Type B pancreatic cell (in vitro differentiated cells): ENCODE measurements at regions not wholly inside any gene's neighbourhood (a gene's known extent, or its start where the extent isn't known, plus 50 kb on each side); places are given as distances from the start of the nearest gene placed in this dataset.

Experiments used
- DNase-seq: peaks from one replicate; pipeline ENCODE4 v3.0.0; 2021; ENCODE audit warnings: mixed read lengths; ENCODE audit not compliant: unreplicated experiment; ENCODE audit errors: extremely low spot score
- H3K27ac Mint-ChIP-seq: 2 replicates; pipeline ENCODE4 v1.8.0; 2021; ENCODE audit warnings: mild to moderate bottlenecking, mixed read lengths
- H3K27me3 Mint-ChIP-seq: 2 replicates; pipeline ENCODE4 v1.8.0; 2021; ENCODE audit warnings: mixed read lengths
- H3K36me3 Mint-ChIP-seq: 2 replicates; pipeline ENCODE4 v1.8.0; 2021; ENCODE audit warnings: mixed read lengths
- H3K4me1 Mint-ChIP-seq: one replicate; pipeline ENCODE4 v1.8.0; 2021; ENCODE audit warnings: mixed read lengths; ENCODE audit not compliant: unreplicated experiment
- H3K4me3 Mint-ChIP-seq: 2 replicates; pipeline ENCODE4 v1.8.0; 2021; ENCODE audit warnings: mild to moderate bottlenecking, mixed read lengths
- H3K9me3 Mint-ChIP-seq: 2 replicates; pipeline ENCODE4 v1.8.0; 2021; ENCODE audit warnings: mixed read lengths
- TF ChIP-seq, protein P1 (sequence below): fragments of 200-600 bp; sonication (generic); conservative IDR thresholded peaks from 2 replicates; pipeline ENCODE4 v1.5.0; 2021; ENCODE audit warnings: antibody characterized with exemption, mild to moderate bottlenecking

DNA sequence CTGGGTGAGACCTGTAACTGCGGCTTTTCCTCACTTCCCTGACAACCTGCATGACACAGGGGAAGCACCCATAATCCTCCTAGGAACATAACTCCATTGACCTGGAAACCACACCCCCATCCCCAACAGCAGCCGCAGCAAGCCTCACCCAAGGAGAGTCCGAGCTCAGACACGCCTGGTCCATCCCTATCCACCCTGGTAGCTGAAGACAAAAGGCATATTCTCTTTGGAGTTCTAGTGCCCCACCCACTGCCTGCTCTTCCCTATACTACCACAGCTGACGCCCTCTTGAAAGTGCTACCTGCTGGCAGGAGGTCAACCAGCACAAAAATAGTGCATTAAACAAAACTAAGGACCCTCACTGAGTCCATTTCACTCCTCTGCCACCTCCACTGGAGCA lies 1080.9 kb upstream of the IGFBP7 start:
- Mint-ChIP-seq H3K9me3 (peaks cover 11% of the 10 kb centered on the region), H3K36me3 (no peaks in the 10 kb centered on the region), H3K4me3 (no peak overlapping the region), H3K4me1 (no peaks in the 10 kb centered on the region), H3K27ac (no peak overlapping the region), H3K27me3 (no peaks in the 10 kb centered on the region)
- no peak for DNase-seq
- TF ChIP-seq, protein P1, sequence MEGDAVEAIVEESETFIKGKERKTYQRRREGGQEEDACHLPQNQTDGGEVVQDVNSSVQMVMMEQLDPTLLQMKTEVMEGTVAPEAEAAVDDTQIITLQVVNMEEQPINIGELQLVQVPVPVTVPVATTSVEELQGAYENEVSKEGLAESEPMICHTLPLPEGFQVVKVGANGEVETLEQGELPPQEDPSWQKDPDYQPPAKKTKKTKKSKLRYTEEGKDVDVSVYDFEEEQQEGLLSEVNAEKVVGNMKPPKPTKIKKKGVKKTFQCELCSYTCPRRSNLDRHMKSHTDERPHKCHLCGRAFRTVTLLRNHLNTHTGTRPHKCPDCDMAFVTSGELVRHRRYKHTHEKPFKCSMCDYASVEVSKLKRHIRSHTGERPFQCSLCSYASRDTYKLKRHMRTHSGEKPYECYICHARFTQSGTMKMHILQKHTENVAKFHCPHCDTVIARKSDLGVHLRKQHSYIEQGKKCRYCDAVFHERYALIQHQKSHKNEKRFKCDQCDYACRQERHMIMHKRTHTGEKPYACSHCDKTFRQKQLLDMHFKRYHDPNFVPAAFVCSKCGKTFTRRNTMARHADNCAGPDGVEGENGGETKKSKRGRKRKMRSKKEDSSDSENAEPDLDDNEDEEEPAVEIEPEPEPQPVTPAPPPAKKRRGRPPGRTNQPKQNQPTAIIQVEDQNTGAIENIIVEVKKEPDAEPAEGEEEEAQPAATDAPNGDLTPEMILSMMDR: no peak

DNA sequence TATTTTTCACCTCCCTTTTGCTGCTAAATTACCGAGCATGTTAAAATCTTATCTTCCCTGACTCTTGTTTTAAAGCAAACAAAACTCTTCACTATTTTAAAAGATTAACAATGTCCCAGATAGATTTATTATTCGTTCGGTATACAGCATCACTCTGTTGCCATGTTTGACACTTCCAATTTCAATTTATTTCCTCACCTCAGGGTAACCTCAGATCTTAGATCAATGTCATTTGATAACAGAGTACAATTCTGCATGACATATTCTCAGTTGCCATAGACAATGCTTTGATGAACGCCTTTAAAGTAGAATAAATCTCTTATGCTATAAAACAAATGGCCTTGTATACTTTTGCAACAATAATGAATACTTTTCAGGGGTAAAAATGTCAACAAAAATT lies 1078.1 kb upstream of the IGFBP7 start:
- DNase-seq: no peak
- Mint-ChIP-seq H3K27me3 (no peaks in the 10 kb centered on the region), H3K4me3 (no peak overlapping the region), H3K4me1 (no peaks in the 10 kb centered on the region), H3K9me3 (peaks cover 12% of the 10 kb centered on the region), H3K27ac (no peak overlapping the region), H3K36me3 (peaks cover 4% of the 10 kb centered on the region)
- TF ChIP-seq, protein P1: no peak

DNA sequence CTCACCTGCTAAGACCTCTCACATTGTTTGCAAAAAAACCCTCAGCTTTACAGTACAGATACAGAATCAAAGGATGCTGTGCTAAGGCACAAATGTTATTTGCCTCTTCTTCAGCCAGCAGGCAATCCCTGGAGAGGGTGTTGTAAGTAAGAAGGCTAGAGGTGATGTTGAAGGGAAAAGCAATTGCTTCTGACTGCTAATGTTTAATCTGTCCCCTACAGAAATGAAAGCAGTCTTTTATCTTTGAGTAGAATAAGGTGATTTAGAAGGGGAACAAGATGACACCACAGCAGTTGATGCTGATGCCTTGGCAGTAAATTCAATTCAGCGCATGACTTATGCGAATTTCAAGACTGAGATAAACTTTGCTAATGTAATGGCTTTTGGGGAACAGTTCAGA lies 1064.8 kb upstream of the IGFBP7 start:
- DNase-seq: no peak
- no peaks in the 10 kb centered on the region for H3K9me3 Mint-ChIP-seq
- H3K36me3 Mint-ChIP-seq: peaks cover 3% of the 10 kb centered on the region
- TF ChIP-seq, protein P1: no peak
- no peak overlapping the region for H3K27ac Mint-ChIP-seq
- H3K4me3 Mint-ChIP-seq: no peak overlapping the region
- H3K27me3 Mint-ChIP-seq: no peaks in the 10 kb centered on the region
- no peaks in the 10 kb centered on the region for H3K4me1 Mint-ChIP-seq

DNA sequence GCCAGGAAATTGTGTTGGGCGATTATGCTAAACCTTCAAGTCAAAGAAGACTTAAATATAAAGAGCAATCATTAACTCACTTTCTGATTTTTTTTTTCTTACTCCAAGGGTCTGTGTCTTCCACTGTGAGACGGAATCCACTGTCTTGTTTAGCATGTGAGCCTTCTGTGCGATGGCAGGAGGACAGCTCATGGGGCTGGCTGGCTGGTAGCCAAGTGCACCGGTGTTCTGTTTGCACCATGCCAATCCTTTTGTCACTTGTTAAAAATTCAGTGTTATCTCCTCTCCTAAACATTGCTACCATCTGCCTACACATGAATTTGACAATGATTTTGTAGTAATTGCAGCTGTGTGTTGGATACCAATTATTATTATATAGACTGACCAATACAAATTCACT lies 1056.3 kb upstream of the IGFBP7 start:
- peaks cover 20% of the 10 kb centered on the region for H3K4me1 Mint-ChIP-seq
- H3K27me3 Mint-ChIP-seq: no peaks in the 10 kb centered on the region
- H3K4me3 Mint-ChIP-seq: no peak overlapping the region
- peaks cover 8% of the 10 kb centered on the region for H3K9me3 Mint-ChIP-seq
- no peak overlapping the region for H3K27ac Mint-ChIP-seq
- TF ChIP-seq, protein P1: no peak
- DNase-seq: no peak
- peaks cover 1% of the 10 kb centered on the region for H3K36me3 Mint-ChIP-seq

DNA sequence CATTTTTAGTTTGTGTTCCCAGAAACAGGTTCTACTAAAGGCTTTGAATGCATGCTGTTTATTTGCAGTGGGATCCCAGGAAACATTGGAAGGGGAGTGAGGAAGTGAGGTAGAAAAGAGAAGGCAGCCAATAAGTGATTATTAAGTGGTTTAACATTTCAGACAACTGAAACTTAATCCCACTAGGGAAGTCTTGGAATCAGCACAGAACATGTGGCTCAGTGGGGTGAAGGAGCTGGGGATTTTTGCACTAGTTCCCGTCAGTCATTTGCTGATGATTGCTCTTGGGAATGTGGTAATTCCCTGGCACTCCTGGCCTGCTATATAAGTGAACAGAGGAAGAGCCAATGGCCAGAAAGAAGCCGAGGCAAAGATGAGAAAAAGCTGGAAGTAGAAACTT lies 1053.0 kb upstream of the IGFBP7 start:
- H3K36me3 Mint-ChIP-seq: no peaks in the 10 kb centered on the region
- TF ChIP-seq, protein P1: no peak
- H3K27ac Mint-ChIP-seq: no peak overlapping the region
- no peaks in the 10 kb centered on the region for H3K27me3 Mint-ChIP-seq
- DNase-seq: no peak
- peaks cover 14% of the 10 kb centered on the region for H3K4me1 Mint-ChIP-seq
- peak overlapping the region; percentile 2 for H3K4me3 Mint-ChIP-seq
- H3K9me3 Mint-ChIP-seq: no peaks in the 10 kb centered on the region

DNA sequence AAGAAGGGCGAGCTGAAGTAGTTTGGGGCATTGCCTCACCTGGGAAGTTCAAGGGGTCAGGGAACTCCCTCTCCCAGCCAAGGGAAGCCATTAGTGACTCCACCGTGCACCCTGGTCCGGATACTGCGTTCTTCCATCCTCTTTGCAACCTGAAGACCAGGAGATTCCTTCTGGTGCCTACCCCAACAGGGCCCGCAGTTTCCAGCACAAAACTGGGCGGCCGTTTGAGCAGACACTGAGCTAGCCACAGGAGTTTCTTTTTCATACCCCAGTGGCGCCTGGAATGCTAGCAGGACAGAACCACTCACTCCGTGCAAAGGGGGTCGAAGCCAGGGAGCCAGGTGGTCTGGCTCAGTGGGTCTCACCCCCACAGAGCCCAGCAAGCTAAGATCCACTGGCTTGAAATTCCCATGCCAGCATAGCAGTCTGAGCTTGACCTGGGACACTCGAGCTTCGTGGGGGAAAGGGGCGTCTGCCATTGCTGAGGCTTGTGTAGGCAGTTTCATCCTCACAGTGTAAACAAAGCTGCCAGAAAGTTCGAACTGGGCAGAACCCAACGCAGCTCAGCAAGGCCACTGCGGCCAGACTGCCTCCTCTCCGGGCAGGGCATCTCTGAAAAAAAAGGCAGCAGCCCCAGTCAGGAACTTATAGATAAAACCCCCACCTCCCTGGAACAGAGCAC lies 1039.4 kb upstream of the IGFBP7 start:
- peaks cover 5% of the 10 kb centered on the region for H3K36me3 Mint-ChIP-seq

More for the DNA sequence above, 1039.4 kb upstream of the IGFBP7 start:
- Mint-ChIP-seq H3K27me3 (no peaks in the 10 kb centered on the region), H3K4me3 (no peak overlapping the region), H3K9me3 (peaks cover 18% of the 10 kb centered on the region), H3K4me1 (no peaks in the 10 kb centered on the region), H3K27ac (no peak overlapping the region)
- TF ChIP-seq, protein P1: no peak
- DNase-seq: no peak
